Pulmonary artery endothelial cell (primary cell): ENCODE measurements at regions not wholly inside any gene's neighbourhood (a gene's known extent, or its start where the extent isn't known, plus 50 kb on each side); places are given as distances from the start of the nearest gene placed in this dataset.

Experiments
- DNase-seq: peaks from one replicate; pipeline ENCODE4 v3.0.0-alpha.2; 2011; ENCODE audit warnings: low read depth, low spot score

GRCh38 chr6:97790926-97791590, 508.0 kb upstream of the MMS22L start:
- no peak for DNase-seq

GRCh38 chr6:97805596-97805995, 522.6 kb upstream of the MMS22L start:
- DNase-seq: no peak

GRCh38 chr6:97812940-97813339, 529.9 kb upstream of the MMS22L start:
- DNase-seq: no peak

GRCh38 chr6:97813889-97814567, 531.0 kb upstream of the MMS22L start:
- no peak for DNase-seq

- DNase-seq: no peak
Measured at GRCh38 chr6:97815301-97815812, 532.3 kb upstream of the MMS22L start.

GRCh38 chr6:97816526-97816925, 533.5 kb upstream of the MMS22L start:
- no peak for DNase-seq

- DNase-seq: no peak
Measured at GRCh38 chr6:97819710-97820109, 536.7 kb upstream of the MMS22L start.

GRCh38 chr6:97820400-97820799, 537.4 kb upstream of the MMS22L start:
- DNase-seq: no peak

- no peak for DNase-seq
Measured at GRCh38 chr6:97822632-97823031, 539.6 kb upstream of the MMS22L start.

GRCh38 chr6:97841763-97842162, 558.7 kb upstream of the MMS22L start:
- DNase-seq: no peak

GRCh38 chr6:97842521-97842920, 559.5 kb upstream of the MMS22L start:
- DNase-seq: no peak

GRCh38 chr6:97849390-97849789, 566.4 kb upstream of the MMS22L start:
- DNase-seq: no peak

- no peak for DNase-seq
Measured at GRCh38 chr6:97850458-97851212, 567.6 kb upstream of the MMS22L start.

GRCh38 chr6:97863697-97864096, 580.7 kb upstream of the MMS22L start:
- DNase-seq: no peak

- no peak for DNase-seq
Measured at GRCh38 chr6:97864366-97864765, 581.4 kb upstream of the MMS22L start.

GRCh38 chr6:97864826-97865225, 581.8 kb upstream of the MMS22L start:
- DNase-seq: no peak

- no peak for DNase-seq
Measured at GRCh38 chr6:97865612-97866011, 582.6 kb upstream of the MMS22L start.

- DNase-seq: no peak
Measured at GRCh38 chr6:97866616-97867015, 583.6 kb upstream of the MMS22L start.

GRCh38 chr6:97867177-97867576, 584.2 kb upstream of the MMS22L start:
- no peak for DNase-seq

GRCh38 chr6:97870273-97870672, 587.3 kb upstream of the MMS22L start:
- DNase-seq: no peak

GRCh38 chr6:97876711-97877110, 593.7 kb upstream of the MMS22L start:
- no peak for DNase-seq

- DNase-seq: no peak
Measured at GRCh38 chr6:97882755-97883154, 599.7 kb upstream of the MMS22L start.
